GM12873 (cell line): ENCODE measurements at regions not wholly inside any gene's neighbourhood (a gene's known extent, or its start where the extent isn't known, plus 50 kb on each side); places are given as distances from the start of the nearest gene placed in this dataset.

Experiments
- TF ChIP-seq, protein P1 (sequence below): IDR thresholded peaks from 2 replicates; pipeline ENCODE4 v1.5.1; 2012; ENCODE audit warnings: low read depth, mild to moderate bottlenecking, moderate library complexity, low read length, control low read depth; ENCODE audit not compliant: insufficient read depth; ENCODE audit errors: missing control alignments

DNA sequence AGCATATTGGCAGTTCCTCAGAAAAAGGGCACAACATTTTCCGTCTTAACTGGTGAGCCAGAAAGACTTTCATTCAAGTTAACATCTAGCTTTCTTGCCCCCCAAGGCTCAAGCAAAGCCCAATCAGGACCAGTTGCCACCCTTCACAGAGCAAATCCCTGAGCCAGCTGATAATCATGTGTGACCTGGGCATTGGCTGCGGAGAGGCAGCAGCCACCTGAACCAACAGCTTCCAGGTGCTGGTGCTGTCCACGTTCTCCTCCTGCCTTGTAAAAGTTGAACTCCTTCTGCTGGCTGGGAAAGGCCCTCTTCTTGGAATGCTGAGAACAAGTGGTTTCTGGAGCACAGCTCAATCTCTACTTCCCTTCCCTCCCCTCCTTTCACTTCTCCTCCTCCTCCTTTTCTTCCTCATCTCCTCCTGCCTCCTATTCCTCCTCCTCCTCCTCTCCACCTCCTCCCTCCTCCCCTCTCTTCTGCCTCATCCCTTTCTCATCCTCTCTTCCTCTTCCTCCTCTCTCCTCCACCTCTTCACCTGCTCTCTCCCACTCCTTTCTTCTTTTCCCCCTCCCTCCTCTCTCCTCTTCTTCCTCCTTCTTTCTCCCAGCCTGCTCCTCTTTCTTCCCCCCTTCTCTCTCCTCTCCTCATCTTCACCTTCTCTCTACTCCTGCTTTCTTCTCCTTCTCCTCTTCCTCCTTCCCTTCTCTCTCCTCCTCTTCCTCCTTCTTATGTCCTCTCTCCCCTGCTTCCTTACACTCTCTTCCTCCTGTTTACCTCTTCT is 140.6 kb downstream of the JCAD start:
- TF ChIP-seq, protein P1, sequence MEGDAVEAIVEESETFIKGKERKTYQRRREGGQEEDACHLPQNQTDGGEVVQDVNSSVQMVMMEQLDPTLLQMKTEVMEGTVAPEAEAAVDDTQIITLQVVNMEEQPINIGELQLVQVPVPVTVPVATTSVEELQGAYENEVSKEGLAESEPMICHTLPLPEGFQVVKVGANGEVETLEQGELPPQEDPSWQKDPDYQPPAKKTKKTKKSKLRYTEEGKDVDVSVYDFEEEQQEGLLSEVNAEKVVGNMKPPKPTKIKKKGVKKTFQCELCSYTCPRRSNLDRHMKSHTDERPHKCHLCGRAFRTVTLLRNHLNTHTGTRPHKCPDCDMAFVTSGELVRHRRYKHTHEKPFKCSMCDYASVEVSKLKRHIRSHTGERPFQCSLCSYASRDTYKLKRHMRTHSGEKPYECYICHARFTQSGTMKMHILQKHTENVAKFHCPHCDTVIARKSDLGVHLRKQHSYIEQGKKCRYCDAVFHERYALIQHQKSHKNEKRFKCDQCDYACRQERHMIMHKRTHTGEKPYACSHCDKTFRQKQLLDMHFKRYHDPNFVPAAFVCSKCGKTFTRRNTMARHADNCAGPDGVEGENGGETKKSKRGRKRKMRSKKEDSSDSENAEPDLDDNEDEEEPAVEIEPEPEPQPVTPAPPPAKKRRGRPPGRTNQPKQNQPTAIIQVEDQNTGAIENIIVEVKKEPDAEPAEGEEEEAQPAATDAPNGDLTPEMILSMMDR = no peak

DNA sequence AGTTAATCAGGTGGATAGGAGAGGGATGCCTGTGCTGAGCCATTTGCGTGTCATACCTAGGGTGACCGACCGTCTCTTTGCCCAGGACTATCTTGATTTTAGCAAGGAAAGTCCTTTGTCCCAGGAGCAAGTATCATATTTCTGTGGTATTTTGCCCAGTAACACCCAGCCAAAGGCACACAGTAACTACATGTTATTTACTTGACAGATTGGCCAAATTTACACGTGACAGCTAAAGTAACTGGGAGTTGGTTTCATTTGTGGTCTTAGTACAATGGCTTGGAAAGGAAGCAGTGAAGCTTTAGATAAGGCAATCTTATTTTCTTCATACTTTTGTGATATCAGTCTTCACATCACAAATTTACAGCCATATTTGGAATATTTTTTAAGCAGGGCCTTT is 142.1 kb downstream of the JCAD start:
- TF ChIP-seq, protein P1 = no peak

DNA sequence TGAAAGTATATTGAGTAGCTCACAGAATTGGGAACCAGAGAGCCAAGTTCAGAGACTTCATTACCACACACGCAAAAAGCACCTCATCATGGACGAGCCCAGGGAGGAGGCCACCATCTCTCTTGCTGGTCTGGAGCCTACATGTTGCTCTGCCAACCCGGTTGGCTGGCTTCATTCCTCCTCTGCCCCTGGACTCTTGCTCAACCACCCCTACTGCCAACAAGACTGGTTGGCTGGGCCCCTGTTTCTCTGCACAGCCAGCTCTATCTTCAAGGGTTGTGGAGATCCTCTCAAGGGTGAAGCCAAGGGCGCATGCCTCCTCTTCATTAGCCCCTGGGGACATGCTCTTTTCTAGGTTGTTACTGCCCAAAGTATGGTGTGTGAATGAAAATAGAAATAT is 142.7 kb downstream of the JCAD start:
- TF ChIP-seq, protein P1 = no peak

DNA sequence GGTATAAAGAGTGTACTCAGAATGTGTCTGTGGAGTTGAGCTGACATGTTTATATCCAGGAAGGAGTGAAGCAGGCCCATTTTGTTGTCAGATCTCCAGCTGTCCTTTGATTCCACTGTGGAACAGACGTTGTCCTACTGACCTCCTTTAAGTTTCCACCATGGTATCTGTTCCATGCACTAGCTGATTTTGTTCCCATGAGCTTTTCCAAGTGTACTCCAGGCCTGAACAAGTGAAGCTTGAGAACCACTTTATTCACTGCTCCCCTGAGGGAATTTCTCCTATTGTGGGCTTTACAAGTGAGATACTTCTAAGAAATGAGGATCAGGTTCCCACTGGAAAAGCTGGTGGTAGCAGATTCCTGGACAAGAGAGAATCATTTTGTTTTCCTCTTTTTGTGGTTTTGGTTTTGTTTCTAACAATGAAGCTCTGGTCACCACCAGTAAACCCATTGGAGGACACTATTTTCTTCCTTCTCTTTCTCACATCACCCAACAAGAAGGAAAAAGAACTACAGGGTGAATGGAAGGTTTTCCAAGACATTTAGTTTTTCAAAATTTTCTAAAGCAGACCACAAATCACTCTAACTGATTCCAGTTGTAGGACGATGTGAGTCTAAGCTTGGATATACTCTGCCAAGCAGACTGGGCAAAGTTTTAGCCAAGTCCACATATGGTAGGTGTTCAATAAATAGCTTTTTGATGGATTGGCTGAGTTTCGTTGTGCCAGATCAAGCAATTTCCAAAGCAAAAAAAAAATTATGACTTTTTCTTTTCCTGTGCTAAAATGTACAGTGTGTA is 144.2 kb downstream of the JCAD start:
- TF ChIP-seq, protein P1 = no peak

DNA sequence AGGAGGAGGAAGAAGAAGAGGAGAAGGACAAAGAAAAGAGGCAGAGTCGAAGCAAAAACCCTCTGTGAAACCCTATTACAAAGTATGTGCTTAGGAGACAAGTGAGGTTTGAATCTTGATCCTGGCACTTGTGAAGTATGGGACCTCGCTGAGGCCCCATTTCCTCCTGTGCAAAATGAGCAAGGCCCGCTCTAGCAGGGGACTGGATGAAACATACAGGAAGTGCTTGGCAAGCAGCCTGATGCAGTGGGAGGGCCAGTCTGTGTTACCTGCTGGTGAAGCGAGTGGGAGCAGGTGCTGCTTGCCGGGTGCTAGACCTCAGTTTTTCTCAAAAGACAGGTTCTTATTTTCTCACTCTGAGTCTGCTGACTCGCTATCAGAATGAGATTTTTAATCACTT is 150.4 kb downstream of the JCAD start:
- TF ChIP-seq, protein P1 = no peak

DNA sequence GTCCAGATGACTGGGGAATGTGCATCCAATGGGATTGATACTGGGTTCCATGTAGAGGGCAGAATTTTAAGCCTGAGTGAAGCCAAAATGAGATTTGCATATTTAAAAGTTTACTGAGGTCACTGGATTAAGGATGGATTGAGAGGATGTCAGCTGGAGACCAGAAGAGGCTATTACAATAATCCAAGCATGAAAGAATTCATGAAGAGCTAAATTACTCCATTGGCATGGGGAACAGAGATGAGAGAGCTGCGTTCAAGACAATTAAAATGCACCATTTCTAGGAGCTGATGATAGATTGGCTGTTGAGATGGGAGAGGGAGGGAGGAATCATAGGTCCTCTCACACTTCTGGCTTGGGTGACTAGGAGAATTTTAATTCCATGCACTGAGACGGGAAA is 158.5 kb downstream of the JCAD start:
- TF ChIP-seq, protein P1 = no peak

DNA sequence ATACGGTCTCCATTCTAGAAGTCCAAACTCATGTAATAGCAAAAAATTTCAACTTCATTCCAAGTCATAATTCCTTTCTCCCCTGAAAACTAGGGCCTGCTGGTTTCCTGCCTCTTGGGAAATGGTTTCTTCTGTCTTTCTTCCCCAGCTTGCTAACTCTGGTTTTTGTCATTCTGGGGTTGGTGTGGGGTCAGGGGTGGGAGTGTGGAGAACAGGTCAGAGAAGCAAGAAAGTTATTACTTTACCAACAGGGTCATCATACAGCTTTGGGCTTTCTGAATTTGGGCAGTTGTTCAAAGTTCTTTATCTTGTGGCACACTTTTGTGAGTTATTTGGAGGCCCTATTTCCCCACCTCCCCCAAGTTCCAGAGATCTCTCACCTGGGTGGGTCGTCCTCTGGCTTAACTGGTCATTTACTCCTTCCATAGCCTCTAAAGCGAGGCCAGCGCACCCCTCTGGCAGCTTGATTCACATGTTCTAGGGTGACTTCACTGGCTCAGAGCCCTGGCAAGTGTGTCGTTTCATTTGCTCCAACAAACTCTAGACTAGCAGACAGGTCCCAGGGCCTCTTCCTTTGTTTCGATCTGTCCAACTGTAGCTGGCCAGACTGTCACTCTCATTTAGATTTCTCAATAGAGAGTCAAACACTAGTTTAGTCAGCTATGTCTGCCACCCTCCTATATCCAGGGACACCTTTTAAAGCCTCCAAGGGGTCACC is 161.2 kb downstream of the JCAD start:
- TF ChIP-seq, protein P1 = no peak
